ENCODE measurements at regions not wholly inside any gene's neighbourhood (a gene's known extent, or its start where the extent isn't known, plus 50 kb on each side); places are given as distances from the start of the nearest gene placed in this dataset.

- DNase-seq (no peak), ATAC-seq (no peak)
- H3K36me3 Mint-ChIP-seq (ENCODE audit: low read depth): no peaks in the 10 kb centered on the region
- H3K9me3 Mint-ChIP-seq: no peaks in the 10 kb centered on the region
- no peak overlapping the region for H3K27ac Mint-ChIP-seq
- intact Hi-C loops (cut with micrococcal nuclease): no loop called here
- no peaks in the 10 kb centered on the region for H3K4me1 Mint-ChIP-seq (ENCODE audit: low read depth)
- ChIA-PET POLR2A (no interaction called here), CTCF (no interaction called here)
- no peaks in the 10 kb centered on the region for H3K27me3 Mint-ChIP-seq
- no peak overlapping the region for H3K4me3 Mint-ChIP-seq
- TF ChIP-seq CTCF (IDR thresholded peaks at IDR 0.05): no peak
Observed at GRCh38 chr13:31614704-31615103, 124.6 kb upstream of the RXFP2 start.

- peaks cover 4% of the 10 kb centered on the region for H3K9me3 Mint-ChIP-seq
- ATAC-seq (no peak), DNase-seq (no peak)
- H3K4me3 Mint-ChIP-seq: no peak overlapping the region
- H3K27ac Mint-ChIP-seq: no peak overlapping the region
- no peaks in the 10 kb centered on the region for H3K4me1 Mint-ChIP-seq (ENCODE audit: low read depth)
- ChIA-PET POLR2A (no interaction called here), CTCF (interaction anchor here (1.5 kb wide), 1 partner anchor 14 kb away, joined by 3 read pairs; no protein-coding TSS in a partner anchor)
- no peaks in the 10 kb centered on the region for H3K36me3 Mint-ChIP-seq (ENCODE audit: low read depth)
- intact Hi-C loops (cut with micrococcal nuclease): no loop called here
- H3K27me3 Mint-ChIP-seq: peaks cover 8% of the 10 kb centered on the region
- no peak for TF ChIP-seq CTCF (IDR thresholded peaks at IDR 0.05)
Observed at GRCh38 chr13:31625115-31625514, 114.2 kb upstream of the RXFP2 start.

GRCh38 chr13:31627097-31627845, 112.1 kb upstream of the RXFP2 start:
- no peaks in the 10 kb centered on the region for H3K4me1 Mint-ChIP-seq (ENCODE audit: low read depth)

GRCh38 chr13:31629085-31629780, 110.1 kb upstream of the RXFP2 start:
- no peak for ATAC-seq
- Mint-ChIP-seq H3K4me3 (no peak overlapping the region), H3K4me1 (ENCODE audit: low read depth) (no peaks in the 10 kb centered on the region), H3K9me3 (peaks cover 5% of the 10 kb centered on the region), H3K36me3 (ENCODE audit: low read depth) (no peaks in the 10 kb centered on the region), H3K27ac (no peak overlapping the region), H3K27me3 (peaks cover 2% of the 10 kb centered on the region)
- intact Hi-C loops (cut with micrococcal nuclease): no loop called here
- ChIA-PET POLR2A (interaction anchor here (0.7 kb wide), 1 partner anchor 215 kb away, joined by 3 read pairs; no protein-coding TSS in a partner anchor), CTCF (no interaction called here)
- TF ChIP-seq CTCF (IDR thresholded peaks at IDR 0.05): no peak
- no peak for DNase-seq

More at GRCh38 chr13:31627097-31627845, 112.1 kb upstream of the RXFP2 start:
- ATAC-seq: no peak
- intact Hi-C loops (cut with micrococcal nuclease): no loop called here
- ChIA-PET POLR2A (no interaction called here), CTCF (no interaction called here)
- Mint-ChIP-seq H3K27ac (no peak overlapping the region), H3K9me3 (peaks cover 4% of the 10 kb centered on the region), H3K36me3 (ENCODE audit: low read depth) (no peaks in the 10 kb centered on the region), H3K27me3 (peaks cover 8% of the 10 kb centered on the region), H3K4me3 (no peak overlapping the region)
- no peak for DNase-seq
- TF ChIP-seq CTCF (IDR thresholded peaks at IDR 0.05): no peak

- H3K4me1 Mint-ChIP-seq (ENCODE audit: low read depth): no peaks in the 10 kb centered on the region
- no peaks in the 10 kb centered on the region for H3K36me3 Mint-ChIP-seq (ENCODE audit: low read depth)
- no peak for TF ChIP-seq CTCF (IDR thresholded peaks at IDR 0.05)
- ATAC-seq: no peak
- no peak overlapping the region for H3K27ac Mint-ChIP-seq
- peaks cover 5% of the 10 kb centered on the region for H3K9me3 Mint-ChIP-seq
- H3K4me3 Mint-ChIP-seq: no peak overlapping the region
- H3K27me3 Mint-ChIP-seq: no peaks in the 10 kb centered on the region
- DNase-seq: no peak
- intact Hi-C loops (cut with micrococcal nuclease): no loop called here
- CTCF ChIA-PET: no interaction called here
- POLR2A ChIA-PET: no interaction called here
Observed at GRCh38 chr13:31631071-31631470, 108.3 kb upstream of the RXFP2 start.

Measured in activated CD8-positive, alpha-beta T cell treated with anti-CD3 and anti-CD28 coated beads for 36 hours (primary cell).